ENCODE measurements at regions not wholly inside any gene's neighbourhood (a gene's known extent, or its start where the extent isn't known, plus 50 kb on each side); places are given as distances from the start of the nearest gene placed in this dataset.

GRCh38 chr13:50561739-50562138, 281.8 kb downstream of the DLEU7 start:
- DNase-seq (ENCODE audit: low read depth): no peak
- no peak for TF ChIP-seq CTCF (IDR thresholded peaks at IDR 0.05; ENCODE audit: control insufficient read depth, insufficient read depth, low read depth, low read length, missing control alignments)
- H3K4me3 ChIP-seq (ENCODE audit: control insufficient read depth, low read depth, low read length): no peak overlapping the region

GRCh38 chr13:50566646-50567045, 276.8 kb downstream of the DLEU7 start:
- no peak for TF ChIP-seq CTCF (IDR thresholded peaks at IDR 0.05; ENCODE audit: control insufficient read depth, insufficient read depth, low read depth, low read length, missing control alignments)
- no peak overlapping the region for H3K4me3 ChIP-seq (ENCODE audit: control insufficient read depth, low read depth, low read length)
- DNase-seq (ENCODE audit: low read depth): no peak

GRCh38 chr13:50572129-50572528, 271.4 kb downstream of the DLEU7 start:
- no peak for TF ChIP-seq CTCF (IDR thresholded peaks at IDR 0.05; ENCODE audit: control insufficient read depth, insufficient read depth, low read depth, low read length, missing control alignments)
- no peak for DNase-seq (ENCODE audit: low read depth)
- no peak overlapping the region for H3K4me3 ChIP-seq (ENCODE audit: control insufficient read depth, low read depth, low read length)

- H3K4me3 ChIP-seq (ENCODE audit: control insufficient read depth, low read depth, low read length): no peak overlapping the region
- no peak for TF ChIP-seq CTCF (IDR thresholded peaks at IDR 0.05; ENCODE audit: control insufficient read depth, insufficient read depth, low read depth, low read length, missing control alignments)
- DNase-seq (ENCODE audit: low read depth): no peak
Observed at GRCh38 chr13:50573066-50573465, 270.4 kb downstream of the DLEU7 start.

- TF ChIP-seq CTCF (IDR thresholded peaks at IDR 0.05; ENCODE audit: control insufficient read depth, insufficient read depth, low read depth, low read length, missing control alignments): no peak
- peak; percentile 84 for DNase-seq (ENCODE audit: low read depth)
- no peak overlapping the region for H3K4me3 ChIP-seq (ENCODE audit: control insufficient read depth, low read depth, low read length)
Observed at GRCh38 chr13:50574731-50575130, 268.8 kb downstream of the DLEU7 start.

- DNase-seq (ENCODE audit: low read depth): no peak
- no peak for TF ChIP-seq CTCF (IDR thresholded peaks at IDR 0.05; ENCODE audit: control insufficient read depth, insufficient read depth, low read depth, low read length, missing control alignments)
- H3K4me3 ChIP-seq (ENCODE audit: control insufficient read depth, low read depth, low read length): no peak overlapping the region
Observed at GRCh38 chr13:50575138-50575537, 268.4 kb downstream of the DLEU7 start.

GRCh38 chr13:50576156-50576555, 267.3 kb downstream of the DLEU7 start:
- no peak for TF ChIP-seq CTCF (IDR thresholded peaks at IDR 0.05; ENCODE audit: control insufficient read depth, insufficient read depth, low read depth, low read length, missing control alignments)
- no peak overlapping the region for H3K4me3 ChIP-seq (ENCODE audit: control insufficient read depth, low read depth, low read length)
- DNase-seq (ENCODE audit: low read depth): no peak

All from AG09309 (cell line).